ENCODE measurements at regions not wholly inside any gene's neighbourhood (a gene's known extent, or its start where the extent isn't known, plus 50 kb on each side); places are given as distances from the start of the nearest gene placed in this dataset.

- FAIRE-seq = no peak
- peaks cover 3 to 43% of the 10 kb centered on the region in 2 experiments; a peak in 2 of 4 replicates for H3K9me3 ChIP-seq (ENCODE audit: insufficient read depth in 2 of 2, low read depth in 1 of 2, low read length in 1 of 2)
- no peak overlapping the region for H3K9ac ChIP-seq (replicated peaks in 1 of 4; ENCODE audit: extremely low read depth in 1 of 4, low read depth in 3 of 4, low read length in 3 of 4)
- H3K4me2 ChIP-seq (ENCODE audit: insufficient read depth in 1 of 2, low read depth in 2 of 2, low read length in 2 of 2) = no peak overlapping the region
- H2BK20ac ChIP-seq (ENCODE audit: low read length) = no peak overlapping the region
- no peak overlapping the region for H3K4me3 ChIP-seq (ENCODE audit: extremely low read depth in 1 of 4, insufficient read depth in 2 of 4, low read depth in 3 of 4, low read length in 4 of 4)
- H3K79me1 ChIP-seq (ENCODE audit: low read depth, low read length) = no peaks in the 10 kb centered on the region
- H2BK12ac ChIP-seq (ENCODE audit: low read depth, low read length) = no peak overlapping the region
- no peak overlapping the region for H2BK120ac ChIP-seq (replicated peaks; ENCODE audit: low read depth, low read length)
- 83% methylated on average over 23 of the region's 31 CpGs; no CpG with 5 or more reads in 1 of the 2 experiments for WGBS, 2 experiments (ENCODE audit: extremely low coverage in 1 of 2, insufficient coverage in 1 of 2, insufficient read length in 1 of 2, insufficient replicate concordance in 2 of 2, low coverage in 1 of 2, low lambda C conversion rate in 2 of 2, missing lambda C conversion rate in 1 of 2)
- no peaks in the 10 kb centered on the region; a peak in 1 of 7 replicates for H3K4me1 ChIP-seq (replicated peaks in 1 of 4; ENCODE audit: control insufficient read depth in 3 of 4, insufficient read depth in 4 of 4, low read length in 3 of 4)
- H3K27ac ChIP-seq (ENCODE audit: low read depth, low read length) = no peak overlapping the region
- no peak overlapping the region for H4K5ac ChIP-seq (ENCODE audit: insufficient read length, low read depth, low read length)
- H2BK5ac ChIP-seq (ENCODE audit: low read depth, low read length) = no peak overlapping the region
- H3K27me3 ChIP-seq (replicated peaks in 1 of 4; ENCODE audit: control insufficient read depth in 3 of 4, extremely low read depth in 1 of 4, insufficient read depth in 3 of 4, low read length in 3 of 4) = no peaks in the 10 kb centered on the region
- H3K23me2 ChIP-seq (ENCODE audit: low read depth, low read length) = no peaks in the 10 kb centered on the region
- no peak overlapping the region for H2AK5ac ChIP-seq (ENCODE audit: low read depth, low read length)
- no peak overlapping the region for H4K91ac ChIP-seq (replicated peaks; ENCODE audit: insufficient read length, low read length)
- no peak overlapping the region for H4K8ac ChIP-seq (ENCODE audit: extremely low read depth, insufficient read depth, low read length)
- H2BK15ac ChIP-seq (ENCODE audit: low read length) = no peak overlapping the region
- no peak overlapping the region for H3K4ac ChIP-seq (replicated peaks; ENCODE audit: insufficient read length, low read depth, low read length)
- no peak overlapping the region for H2AFZ ChIP-seq (ENCODE audit: low read length)
- CTCF ChIA-PET (ENCODE audit: partially characterized antibody) = interaction anchor here (1.4 kb wide), 1 partner anchor 395 kb away, joined by 3 read pairs; no protein-coding TSS in a partner anchor
- H3K14ac ChIP-seq (ENCODE audit: insufficient read length) = no peak overlapping the region
- H3K36me3 ChIP-seq (ENCODE audit: control insufficient read depth in 2 of 4, insufficient read depth in 4 of 4, low read length in 3 of 4) = peaks cover 0 to 5% (median 0%) of the 10 kb centered on the region in 4 experiments; a peak in 1 of 8 replicates
- H3K23ac ChIP-seq (ENCODE audit: insufficient read length) = no peak overlapping the region
- no peak overlapping the region for H3K18ac ChIP-seq (ENCODE audit: extremely low read depth, low read length)
- H4K20me1 ChIP-seq (replicated peaks in 1 of 2; ENCODE audit: control insufficient read depth in 1 of 2, insufficient read depth in 2 of 2, low read length in 2 of 2) = no peaks in the 10 kb centered on the region
- DNase-seq (ENCODE audit: low read depth in 1 of 2, low spot score in 2 of 2) = peak in 1 of 2 experiments; percentile 33
- POLR2A ChIA-PET (ENCODE audit: partially characterized antibody) = interaction anchor here (0.7 to 1.1 kb wide), 2 partner anchors 11 to 464 kb away, joined by 3 read pairs; no protein-coding TSS in a partner anchor
- no peak overlapping the region for H3K56ac ChIP-seq (replicated peaks; ENCODE audit: insufficient read length, low read depth, low read length)
- no peaks in the 10 kb centered on the region for H3K79me2 ChIP-seq (ENCODE audit: control insufficient read depth in 1 of 2, insufficient read depth in 2 of 2, low read length in 2 of 2)
- no peak for TF ChIP-seq KDM4A (IDR thresholded peaks at IDR 0.05; ENCODE audit: low read depth, low read length, severe bottlenecking)
These were observed 156.1 kb downstream of the DLL1 start for GRCh38 chr6:170134471-170135440.

All from H1 (cell line).